ENCODE measurements at regions not wholly inside any gene's neighbourhood (a gene's known extent, or its start where the extent isn't known, plus 50 kb on each side); places are given as distances from the start of the nearest gene placed in this dataset.
A peak's percentile ranks its signal among the peaks of the same experiment; 100 is the strongest.
"Not testable (repeated sequence)": the region's sequence is repeated elsewhere in the genome, so short reads cannot be mapped to it uniquely, and the experiment has no call there.

- DNase-seq, result no peak
Measured at GRCh38 chr13:99733346-99733745, 232.1 kb downstream of the TM9SF2 start.

- no peak for DNase-seq
Measured at GRCh38 chr13:99731747-99732146, 230.5 kb downstream of the TM9SF2 start.

- DNase-seq, result no peak
Measured at GRCh38 chr13:99730403-99730802, 229.1 kb downstream of the TM9SF2 start.

- DNase-seq, result no peak
Measured at GRCh38 chr13:99729745-99730144, 228.5 kb downstream of the TM9SF2 start.

- not testable (repeated sequence) for DNase-seq
Measured at GRCh38 chr13:99727651-99728050, 226.4 kb downstream of the TM9SF2 start.

GRCh38 chr13:99726282-99726894, 225.1 kb downstream of the TM9SF2 start:
- DNase-seq, result no peak

GRCh38 chr13:99725644-99726043, 224.4 kb downstream of the TM9SF2 start:
- DNase-seq, result no peak

GRCh38 chr13:99724633-99725517, 223.6 kb downstream of the TM9SF2 start:
- DNase-seq, result peak; percentile 4

GRCh38 chr13:99723878-99724277, 222.6 kb downstream of the TM9SF2 start:
- DNase-seq, result no peak

GRCh38 chr13:99722931-99723330, 221.7 kb downstream of the TM9SF2 start:
- no peak for DNase-seq

GRCh38 chr13:99722338-99722818, 221.1 kb downstream of the TM9SF2 start:
- no peak for DNase-seq

GRCh38 chr13:99721606-99722337, 220.5 kb downstream of the TM9SF2 start:
- no peak for DNase-seq

GRCh38 chr13:99717959-99718674, 216.8 kb downstream of the TM9SF2 start:
- DNase-seq, result no peak

- DNase-seq, result no peak
Measured at GRCh38 chr13:99709134-99709533, 207.9 kb downstream of the TM9SF2 start.

- DNase-seq, result no peak
Measured at GRCh38 chr13:99704390-99704789, 203.1 kb downstream of the TM9SF2 start.

- no peak for DNase-seq
Measured at GRCh38 chr13:99703908-99704307, 202.6 kb downstream of the TM9SF2 start.

GRCh38 chr13:99702687-99703319, 201.5 kb downstream of the TM9SF2 start:
- no peak for DNase-seq

- no peak for DNase-seq
Measured at GRCh38 chr13:99700468-99700867, 199.2 kb downstream of the TM9SF2 start.

- no peak for DNase-seq
Measured at GRCh38 chr13:99698816-99699099, 197.5 kb downstream of the TM9SF2 start.

GRCh38 chr13:99698010-99698815, 196.9 kb downstream of the TM9SF2 start:
- DNase-seq, result no peak

- no peak for DNase-seq
Measured at GRCh38 chr13:99695857-99696256, 194.6 kb downstream of the TM9SF2 start.

All from activated CD4-positive, alpha-beta T cell treated with anti-CD3 and anti-CD28 coated beads, Interleukin-2, Interleukin-6, amounts not matched to agents 100 ng/mL and 50 ng/mL, durations not matched to agents 16 hours and 8 hours (primary cell).